SK-N-SH treated with all-trans-retinoic acid at 6 μM for 48 hours (cell line): ENCODE measurements at regions not wholly inside any gene's neighbourhood (a gene's known extent, or its start where the extent isn't known, plus 50 kb on each side); places are given as distances from the start of the nearest gene placed in this dataset.

Source experiments
- ARNTL ChIP-seq: fragments of 450-650 bp; formaldehyde crosslinking; IDR thresholded peaks from 2 replicates; pipeline ENCODE4 v1.5.0; 2020; ENCODE audit warnings: low read depth, mild to moderate bottlenecking, moderate library complexity, borderline replicate concordance
- BACH2 ChIP-seq: fragments of 250-450 bp; sonication (Bioruptor Pico); IDR thresholded peaks from 2 replicates; pipeline ENCODE4 v1.9.0; 2021; ENCODE audit warnings: mild to moderate bottlenecking, borderline replicate concordance
- CREB5 ChIP-seq: fragments of 250-450 bp; sonication (Bioruptor Pico); IDR thresholded peaks from 2 replicates; pipeline ENCODE4 v1.5.1; 2020; ENCODE audit warnings: low read depth, mild to moderate bottlenecking, moderate library complexity
- ESRRG ChIP-seq: fragments of 250-450 bp; sonication (Bioruptor Pico); IDR thresholded peaks from 2 replicates; pipeline ENCODE4 v1.6.1; 2021; ENCODE audit warnings: mild to moderate bottlenecking
- GLIS3 ChIP-seq: fragments of 250-450 bp; sonication (Bioruptor Pico); IDR thresholded peaks from 2 replicates; pipeline ENCODE4 v1.5.0; 2020; ENCODE audit warnings: mild to moderate bottlenecking, moderate library complexity
- PATZ1 ChIP-seq: fragments of 250-450 bp; sonication (Bioruptor Pico); IDR thresholded peaks from 2 replicates; pipeline ENCODE4 v1.8.0; 2020; ENCODE audit warnings: mild to moderate bottlenecking, moderate library complexity, borderline replicate concordance
- ZFP3 ChIP-seq: fragments of 250-450 bp; sonication (Bioruptor Pico); IDR thresholded peaks from 2 replicates; pipeline ENCODE4 v1.5.0; 2020; ENCODE audit warnings: mild to moderate bottlenecking, moderate library complexity
- ZFP30 ChIP-seq: fragments of 450-650 bp; formaldehyde crosslinking; IDR thresholded peaks from 2 replicates; pipeline ENCODE4 v1.5.0; 2022; ENCODE audit warnings: mild to moderate bottlenecking, moderate library complexity
- ZNF565 ChIP-seq: fragments of 450-650 bp; formaldehyde crosslinking; conservative IDR thresholded peaks from 2 replicates; pipeline ENCODE4 v1.5.0; 2020; ENCODE audit warnings: low read depth, mild to moderate bottlenecking, moderate library complexity

- TF ChIP-seq PATZ1 (CRISPR knock-in tag) (no peak), ARNTL (CRISPR knock-in tag) (no peak), BACH2 (no peak), CREB5 (no peak), ESRRG (no peak), ZFP3 (no peak), ZFP30 (CRISPR knock-in tag) (no peak), GLIS3 (CRISPR knock-in tag) (no peak), ZNF565 (CRISPR knock-in tag) (no peak)
Measured at GRCh38 chr5:63408984-63409383, 553.3 kb downstream of the HTR1A start.
